Activated CD4-positive, CD25-positive, alpha-beta regulatory T cell treated with anti-CD3 and anti-CD28 coated beads, Interleukin-2, amount 50 U/mL, for 24 hours (primary cell): ENCODE measurements at regions not wholly inside any gene's neighbourhood (a gene's known extent, or its start where the extent isn't known, plus 50 kb on each side); places are given as distances from the start of the nearest gene placed in this dataset.

Source experiments
- ATAC-seq, 2 donors: fragments of 150-1000 bp; cut with Tn5 transposase; one replicate each; pipeline ENCODE4 v1.10.0; 2021; ENCODE audit warnings: mild to moderate bottlenecking in 1 of 2, moderate library complexity in 1 of 2

GRCh38 chr16:54623636-54624035 is 307.0 kb upstream of the IRX5 start:
- ATAC-seq, result no peak

- no peak for ATAC-seq
Observed at GRCh38 chr16:54620197-54620596, 310.5 kb upstream of the IRX5 start.

GRCh38 chr16:54616610-54617009 is 314.1 kb upstream of the IRX5 start:
- ATAC-seq, result no peak

- no peak for ATAC-seq
Observed at GRCh38 chr16:54605536-54606066, 319.0 kb upstream of the IRX3 start.

- no peak for ATAC-seq
Observed at GRCh38 chr16:54602666-54603065, 316.1 kb upstream of the IRX3 start.

- no peak for ATAC-seq
Observed at GRCh38 chr16:54597222-54597621, 310.6 kb upstream of the IRX3 start.

GRCh38 chr16:54595621-54596020 is 309.0 kb upstream of the IRX3 start:
- no peak for ATAC-seq

GRCh38 chr16:54594601-54595391 is 308.2 kb upstream of the IRX3 start:
- no peak for ATAC-seq

- no peak for ATAC-seq
Observed at GRCh38 chr16:54591816-54592246, 305.2 kb upstream of the IRX3 start.

- no peak for ATAC-seq
Observed at GRCh38 chr16:54590836-54591235, 304.2 kb upstream of the IRX3 start.

- no peak for ATAC-seq
Observed at GRCh38 chr16:54589326-54589725, 302.7 kb upstream of the IRX3 start.

- ATAC-seq, result no peak
Observed at GRCh38 chr16:54588026-54588425, 301.4 kb upstream of the IRX3 start.

- ATAC-seq, result no peak
Observed at GRCh38 chr16:54587176-54587515, 300.6 kb upstream of the IRX3 start.

- no peak for ATAC-seq
Observed at GRCh38 chr16:54586474-54587175, 300.0 kb upstream of the IRX3 start.

GRCh38 chr16:54585998-54586340 is 299.4 kb upstream of the IRX3 start:
- ATAC-seq, result no peak

GRCh38 chr16:54585094-54585997 is 298.8 kb upstream of the IRX3 start:
- no peak for ATAC-seq

- ATAC-seq, result no peak
Observed at GRCh38 chr16:54584121-54584520, 297.5 kb upstream of the IRX3 start.

- no peak for ATAC-seq
Observed at GRCh38 chr16:54582631-54583250, 296.2 kb upstream of the IRX3 start.

- no peak for ATAC-seq
Observed at GRCh38 chr16:54579106-54579728, 292.6 kb upstream of the IRX3 start.

- ATAC-seq, result no peak
Observed at GRCh38 chr16:54577651-54578128, 291.1 kb upstream of the IRX3 start.

GRCh38 chr16:54576785-54577184 is 290.2 kb upstream of the IRX3 start:
- ATAC-seq, result no peak
